HUES6 (cell line): ENCODE measurements at regions not wholly inside any gene's neighbourhood (a gene's known extent, or its start where the extent isn't known, plus 50 kb on each side); places are given as distances from the start of the nearest gene placed in this dataset.

ENCODE experiments used
- H3K27ac ChIP-seq: 2 replicates; pipeline ENCODE4 v1.7.0; 2013; ENCODE audit warnings: low read depth, mild to moderate bottlenecking, low read length, inconsistent platforms
- H3K27me3 ChIP-seq: 2 replicates; pipeline ENCODE4 v1.6.1; 2013; ENCODE audit warnings: low read length; ENCODE audit not compliant: control insufficient read depth, insufficient read depth
- H3K36me3 ChIP-seq: 2 replicates; pipeline ENCODE4 v1.6.1; 2013; ENCODE audit warnings: low read length; ENCODE audit not compliant: control insufficient read depth, insufficient read depth
- H3K4me1 ChIP-seq: 2 replicates; pipeline ENCODE4 v1.6.1; 2013; ENCODE audit warnings: low read length; ENCODE audit not compliant: control insufficient read depth, insufficient read depth
- H3K4me3 ChIP-seq: 2 replicates; pipeline ENCODE4 v1.5.1; 2013; ENCODE audit warnings: low read depth, low read length
- H3K9ac ChIP-seq: one replicate; pipeline ENCODE4 v1.6.1; 2013; ENCODE audit warnings: mild to moderate bottlenecking, low read length
- H3K9me3 ChIP-seq: 2 replicates; pipeline ENCODE4 v1.6.1; 2013; ENCODE audit warnings: low read depth, low read length; ENCODE audit not compliant: control insufficient read depth, insufficient read depth

DNA sequence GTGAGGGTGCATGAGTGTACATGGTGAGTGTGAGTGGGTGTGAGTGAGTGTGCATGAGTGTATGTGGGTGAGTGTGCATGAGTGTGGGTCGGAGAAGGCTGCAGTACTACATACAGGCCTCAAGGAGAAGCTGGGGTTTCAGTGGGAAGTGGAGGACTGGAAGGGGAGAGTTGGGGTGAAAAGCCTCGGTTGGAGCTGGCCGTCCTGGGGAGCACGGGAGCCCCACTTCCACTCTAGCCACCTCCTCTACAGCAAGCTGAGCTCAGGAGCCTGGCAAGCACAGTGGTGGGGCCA lies 68.7 kb upstream of the HPCAL1 start:
- Histone ChIP-seq H3K9ac (no peak overlapping the region), H3K36me3 (no peaks in the 10 kb centered on the region), H3K4me1 (no peaks in the 10 kb centered on the region), H3K9me3 (peaks cover 3% of the 10 kb centered on the region; the same call in 1 of the 2 replicates), H3K27ac (no peak overlapping the region), H3K27me3 (peaks cover 4% of the 10 kb centered on the region; the same call in 1 of the 2 replicates), H3K4me3 (no peak overlapping the region)

DNA sequence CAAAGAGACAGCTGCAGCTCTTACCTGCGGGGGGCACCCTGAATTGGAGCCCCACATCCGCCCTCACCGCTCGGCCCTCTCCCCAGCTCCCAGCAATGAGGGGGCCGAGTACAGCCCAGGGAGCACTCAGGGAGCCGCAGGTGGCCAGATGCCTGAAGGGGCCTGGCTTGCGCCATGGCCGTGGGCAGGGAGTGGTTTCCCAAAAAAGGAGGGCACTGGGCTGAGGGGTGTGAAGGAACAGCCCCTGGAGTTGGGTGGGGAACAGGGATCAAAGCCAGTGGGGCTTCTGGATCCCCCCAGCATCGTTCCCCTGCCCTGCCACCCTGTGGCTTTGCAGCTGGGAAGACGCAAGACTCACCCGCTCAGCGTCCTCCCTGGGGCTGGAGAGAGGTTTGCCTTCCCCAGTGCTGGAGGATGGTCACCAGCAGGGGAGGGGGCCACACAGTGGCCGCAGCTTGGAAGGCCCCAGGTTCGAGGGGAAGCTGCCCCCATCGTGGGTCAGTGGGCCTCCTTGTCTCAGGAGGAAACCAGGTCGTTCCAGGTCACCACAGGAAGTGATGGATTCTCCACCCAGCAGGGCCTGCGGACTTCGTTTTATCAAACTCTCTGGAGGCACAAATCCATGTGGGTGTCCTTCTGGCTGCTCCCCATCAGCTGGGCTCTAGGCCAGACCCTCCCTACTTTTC lies 68.2 kb upstream of the HPCAL1 start:
- Histone ChIP-seq H3K9ac (no peak overlapping the region), H3K4me3 (no peak overlapping the region), H3K27ac (no peak overlapping the region), H3K36me3 (no peaks in the 10 kb centered on the region), H3K4me1 (no peaks in the 10 kb centered on the region), H3K27me3 (peaks cover 4% of the 10 kb centered on the region; the same call in 1 of the 2 replicates), H3K9me3 (peaks cover 3% of the 10 kb centered on the region; the same call in 1 of the 2 replicates)

- no peak overlapping the region for H3K27ac ChIP-seq
- H3K27me3 ChIP-seq: peaks cover 4% of the 10 kb centered on the region; the same call in 1 of the 2 replicates
- no peak overlapping the region for H3K9ac ChIP-seq
- peaks cover 3% of the 10 kb centered on the region; the same call in 1 of the 2 replicates for H3K9me3 ChIP-seq
- H3K4me3 ChIP-seq: no peak overlapping the region
- H3K4me1 ChIP-seq: no peaks in the 10 kb centered on the region
- H3K36me3 ChIP-seq: no peaks in the 10 kb centered on the region
These were observed 67.4 kb upstream of the HPCAL1 start for GRCh38 chr2:10235099-10235908.

GRCh38 chr2:10235909-10236550 lies 66.7 kb upstream of the HPCAL1 start:
- H3K4me3 ChIP-seq: no peak overlapping the region
- no peak overlapping the region for H3K27ac ChIP-seq
- H3K27me3 ChIP-seq: peaks cover 4% of the 10 kb centered on the region; the same call in 1 of the 2 replicates
- no peaks in the 10 kb centered on the region for H3K4me1 ChIP-seq
- no peak overlapping the region for H3K9ac ChIP-seq
- no peaks in the 10 kb centered on the region for H3K9me3 ChIP-seq
- no peaks in the 10 kb centered on the region for H3K36me3 ChIP-seq

DNA sequence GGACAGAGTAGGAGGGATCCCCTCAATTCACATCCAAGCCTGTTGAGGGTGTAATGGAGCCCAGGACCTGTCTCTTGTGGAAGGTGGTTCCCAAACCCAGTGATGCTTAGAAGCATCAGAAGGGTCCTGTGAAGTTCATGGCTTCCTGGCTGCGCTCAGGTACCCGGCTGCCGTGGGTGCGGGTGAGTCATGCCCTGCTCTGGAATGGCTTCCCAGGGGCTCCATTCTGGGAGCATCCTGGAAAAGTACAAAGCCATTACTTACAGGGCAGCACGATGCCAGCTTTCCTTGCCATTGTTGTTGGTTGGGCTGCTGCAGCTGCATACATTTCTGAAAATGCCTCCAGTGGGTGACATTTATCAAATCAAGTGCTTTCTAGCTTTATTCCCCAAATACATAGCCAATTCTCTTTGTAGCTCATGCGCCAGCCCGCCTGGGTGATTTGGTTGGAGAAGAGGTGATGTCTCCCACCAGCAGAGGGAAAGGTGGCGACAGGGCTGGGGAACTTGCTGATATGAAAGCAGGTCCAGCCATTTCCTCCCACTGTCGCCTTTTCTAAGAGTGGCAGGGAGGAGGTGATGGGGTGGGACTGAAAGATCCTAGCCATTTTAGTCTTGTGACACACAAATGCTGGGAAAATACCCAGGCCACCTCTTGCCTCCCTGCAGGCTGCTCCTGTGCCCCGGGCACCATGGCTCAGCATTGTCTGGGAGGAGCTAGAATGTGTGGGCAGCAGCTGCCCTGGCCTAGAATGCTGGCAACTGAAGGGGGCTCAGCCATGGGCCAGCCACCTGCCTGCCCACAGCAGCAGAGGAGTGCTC lies 65.9 kb upstream of the HPCAL1 start:
- Histone ChIP-seq H3K4me1 (no peaks in the 10 kb centered on the region), H3K27me3 (peaks cover 4% of the 10 kb centered on the region; the same call in 1 of the 2 replicates), H3K27ac (no peak overlapping the region), H3K4me3 (no peak overlapping the region), H3K9me3 (no peaks in the 10 kb centered on the region), H3K9ac (no peak overlapping the region), H3K36me3 (no peaks in the 10 kb centered on the region)

GRCh38 chr2:10237392-10238321 lies 65.0 kb upstream of the HPCAL1 start:
- H3K27me3 ChIP-seq: peaks cover 4% of the 10 kb centered on the region; the same call in 1 of the 2 replicates
- no peaks in the 10 kb centered on the region for H3K4me1 ChIP-seq
- H3K9me3 ChIP-seq: no peaks in the 10 kb centered on the region
- no peak overlapping the region for H3K4me3 ChIP-seq
- no peak overlapping the region for H3K27ac ChIP-seq
- no peak overlapping the region for H3K9ac ChIP-seq
- H3K36me3 ChIP-seq: no peaks in the 10 kb centered on the region

DNA sequence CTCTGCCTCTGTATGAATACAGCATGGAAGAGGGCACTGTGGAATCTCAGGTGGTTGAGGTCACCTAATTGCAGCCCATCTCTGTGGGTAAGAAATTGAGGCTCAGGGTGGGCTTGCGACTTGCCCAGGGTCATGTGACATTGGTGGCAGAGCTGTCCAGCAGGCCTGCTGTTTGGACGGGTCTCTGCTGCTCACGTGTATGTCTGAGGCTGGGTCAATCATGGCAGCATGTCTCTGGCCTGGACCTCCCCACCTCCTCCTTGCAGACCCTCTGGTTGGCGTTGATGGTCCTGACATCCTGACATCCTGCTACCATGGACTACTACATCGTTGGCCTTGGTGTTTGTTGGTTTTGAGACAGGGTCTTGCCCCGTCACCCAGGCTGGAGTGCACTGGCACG lies 64.3 kb upstream of the HPCAL1 start:
- H3K27ac ChIP-seq: no peak overlapping the region
- H3K9me3 ChIP-seq: no peaks in the 10 kb centered on the region
- peaks cover 4% of the 10 kb centered on the region; the same call in 1 of the 2 replicates for H3K27me3 ChIP-seq
- no peaks in the 10 kb centered on the region for H3K4me1 ChIP-seq
- no peaks in the 10 kb centered on the region for H3K36me3 ChIP-seq
- no peak overlapping the region for H3K9ac ChIP-seq
- H3K4me3 ChIP-seq: no peak overlapping the region

DNA sequence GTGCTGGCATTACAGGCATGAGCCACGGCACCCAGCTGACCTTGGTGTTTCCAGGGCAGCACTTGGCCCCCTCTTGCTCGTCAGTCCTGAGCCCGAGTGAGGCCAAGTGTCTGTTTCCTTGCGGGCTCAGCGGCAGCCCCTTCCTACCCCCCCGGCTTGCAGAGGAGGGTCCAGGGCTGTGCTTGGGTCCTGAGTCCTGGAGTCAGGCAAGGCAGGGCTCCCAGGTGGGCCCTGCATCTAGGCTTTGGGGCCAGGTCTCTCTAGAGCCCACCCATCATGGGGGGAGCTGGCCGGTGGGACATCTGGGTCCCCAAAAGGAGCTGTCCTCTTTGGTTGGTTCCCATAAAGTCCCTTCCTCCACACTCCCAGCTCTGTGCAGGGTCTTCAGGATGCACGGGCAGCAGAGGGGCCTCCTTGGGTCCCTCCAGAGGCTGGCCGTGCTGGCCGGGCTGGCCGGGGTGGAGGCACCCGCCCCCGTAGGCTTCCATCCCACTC lies 63.7 kb upstream of the HPCAL1 start:
- Histone ChIP-seq H3K27me3 (peaks cover 4% of the 10 kb centered on the region; the same call in 1 of the 2 replicates), H3K4me3 (no peak overlapping the region), H3K36me3 (no peaks in the 10 kb centered on the region), H3K9ac (no peak overlapping the region), H3K4me1 (no peaks in the 10 kb centered on the region), H3K9me3 (no peaks in the 10 kb centered on the region), H3K27ac (no peak overlapping the region)

GRCh38 chr2:10239561-10239967 lies 63.1 kb upstream of the HPCAL1 start:
- H3K36me3 ChIP-seq: no peaks in the 10 kb centered on the region
- no peak overlapping the region for H3K4me3 ChIP-seq
- H3K27me3 ChIP-seq: peaks cover 4% of the 10 kb centered on the region; the same call in 1 of the 2 replicates
- H3K27ac ChIP-seq: no peak overlapping the region
- no peak overlapping the region for H3K9ac ChIP-seq
- H3K9me3 ChIP-seq: no peaks in the 10 kb centered on the region
- no peaks in the 10 kb centered on the region for H3K4me1 ChIP-seq
